ENCODE measurements at regions not wholly inside any gene's neighbourhood (a gene's known extent, or its start where the extent isn't known, plus 50 kb on each side); places are given as distances from the start of the nearest gene placed in this dataset.

DNA sequence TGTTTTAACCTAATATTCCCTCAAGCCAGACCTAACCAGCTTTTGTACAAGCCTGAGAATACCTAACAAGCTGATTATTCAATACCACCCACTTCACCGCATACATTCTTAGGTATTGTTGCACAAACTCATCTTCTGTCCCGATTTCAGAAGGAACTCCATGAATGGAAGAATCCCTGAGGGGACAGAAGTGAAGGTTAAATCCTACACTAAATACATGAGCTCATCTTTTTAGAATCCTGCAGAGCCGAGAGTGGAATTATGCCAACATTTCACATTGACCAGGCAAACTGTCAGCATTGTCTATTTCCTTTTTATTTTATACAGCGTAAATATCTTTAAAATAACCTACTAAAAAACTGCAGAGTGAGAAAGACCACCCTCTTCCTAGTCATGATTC, 140.7 kb upstream of the PRICKLE1 start:
- in situ Hi-C loops (cut with MboI): no loop called here
- Histone ChIP-seq H3K9me3 (replicated peaks; ENCODE audit: control insufficient read depth, insufficient read depth, low read length) (no peaks in the 10 kb centered on the region; the same call in 2 of the 3 replicates), H3K36me3 (ENCODE audit: control insufficient read depth in 2 of 2, insufficient read depth in 2 of 2, low read length in 1 of 2) (no peaks in the 10 kb centered on the region), H2AFZ (ENCODE audit: control insufficient read depth, low read depth, low read length) (no peak overlapping the region), H3K4me1 (ENCODE audit: control insufficient read depth, insufficient read depth, low read length) (no peaks in the 10 kb centered on the region), H3K27me3 (replicated peaks in 1 of 2; ENCODE audit: control insufficient read depth in 2 of 2, insufficient read depth in 2 of 2, low read length in 1 of 2) (no peaks in the 10 kb centered on the region; a peak in 1 of 4 replicates), H3K27ac (ENCODE audit: control insufficient read depth, insufficient read depth) (no peak overlapping the region), H3K79me2 (ENCODE audit: control insufficient read depth, insufficient read depth, low read length) (no peaks in the 10 kb centered on the region), H3K4me2 (ENCODE audit: control insufficient read depth, insufficient read depth) (no peak overlapping the region), H3K9ac (ENCODE audit: control insufficient read depth, insufficient read depth, low read length) (no peak overlapping the region), H3K4me3 (no peak overlapping the region), H4K20me1 (ENCODE audit: control insufficient read depth, insufficient read depth) (no peaks in the 10 kb centered on the region)
- ChIA-PET POLR2A (no interaction called here), RAD21 (ENCODE audit: unreplicated experiment) (no interaction called here), CTCF (interaction anchor here (1.2 to 1.4 kb wide), 3 partner anchors 9 to 28 kb away, joined by 3 read pairs; no protein-coding TSS in a partner anchor), SMC1A (ENCODE audit: uncharacterized antibody, unreplicated experiment) (interaction anchor here (1.5 kb wide), 1 partner anchor 30 kb away, joined by 3 read pairs; no protein-coding TSS in a partner anchor)
- ATAC-seq (no peak), DNase-seq (ENCODE audit: low read depth, low spot score) (no peak), FAIRE-seq (no peak)
- no TSS peak for BruUV-seq (replicated peaks)
- WGBS (ENCODE audit: insufficient coverage, insufficient replicate concordance, low lambda C conversion rate, missing lambda C conversion rate): 32% methylated on average over 4 of the region's 4 CpGs
- TF ChIP-seq TARDBP (IDR thresholded peaks at IDR 0.05; ENCODE audit: borderline replicate concordance) (no peak), LARP7 (IDR thresholded peaks at IDR 0.05) (no peak), MTA3 (IDR thresholded peaks at IDR 0.05; ENCODE audit: borderline replicate concordance, low read length) (no peak), POLR2A (IDR thresholded peaks at IDR 0.05; ENCODE audit: low read depth, low read length) (no peak), MEF2A (IDR thresholded peaks at IDR 0.05; ENCODE audit: insufficient read depth, low read depth, low read length) (no peak), CHD2 (IDR thresholded peaks at IDR 0.05; ENCODE audit: borderline replicate concordance, low read depth, low read length) (no peak), YBX1 (IDR thresholded peaks at IDR 0.05) (no peak)
- TF ChIP-seq, protein P1, sequence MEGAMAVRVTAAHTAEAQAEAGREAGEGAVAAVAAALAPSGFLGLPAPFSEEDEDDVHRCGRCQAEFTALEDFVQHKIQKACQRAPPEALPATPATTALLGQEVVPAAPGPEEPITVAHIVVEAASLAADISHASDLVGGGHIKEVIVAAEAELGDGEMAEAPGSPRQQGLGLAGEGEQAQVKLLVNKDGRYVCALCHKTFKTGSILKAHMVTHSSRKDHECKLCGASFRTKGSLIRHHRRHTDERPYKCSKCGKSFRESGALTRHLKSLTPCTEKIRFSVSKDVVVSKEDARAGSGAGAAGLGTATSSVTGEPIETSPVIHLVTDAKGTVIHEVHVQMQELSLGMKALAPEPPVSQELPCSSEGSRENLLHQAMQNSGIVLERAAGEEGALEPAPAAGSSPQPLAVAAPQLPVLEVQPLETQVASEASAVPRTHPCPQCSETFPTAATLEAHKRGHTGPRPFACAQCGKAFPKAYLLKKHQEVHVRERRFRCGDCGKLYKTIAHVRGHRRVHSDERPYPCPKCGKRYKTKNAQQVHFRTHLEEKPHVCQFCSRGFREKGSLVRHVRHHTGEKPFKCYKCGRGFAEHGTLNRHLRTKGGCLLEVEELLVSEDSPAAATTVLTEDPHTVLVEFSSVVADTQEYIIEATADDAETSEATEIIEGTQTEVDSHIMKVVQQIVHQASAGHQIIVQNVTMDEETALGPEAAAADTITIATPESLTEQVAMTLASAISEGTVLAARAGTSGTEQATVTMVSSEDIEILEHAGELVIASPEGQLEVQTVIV (IDR thresholded peaks at IDR 0.05; ENCODE audit: borderline replicate concordance, partially characterized antibody): no peak
- TF ChIP-seq, protein P2, sequence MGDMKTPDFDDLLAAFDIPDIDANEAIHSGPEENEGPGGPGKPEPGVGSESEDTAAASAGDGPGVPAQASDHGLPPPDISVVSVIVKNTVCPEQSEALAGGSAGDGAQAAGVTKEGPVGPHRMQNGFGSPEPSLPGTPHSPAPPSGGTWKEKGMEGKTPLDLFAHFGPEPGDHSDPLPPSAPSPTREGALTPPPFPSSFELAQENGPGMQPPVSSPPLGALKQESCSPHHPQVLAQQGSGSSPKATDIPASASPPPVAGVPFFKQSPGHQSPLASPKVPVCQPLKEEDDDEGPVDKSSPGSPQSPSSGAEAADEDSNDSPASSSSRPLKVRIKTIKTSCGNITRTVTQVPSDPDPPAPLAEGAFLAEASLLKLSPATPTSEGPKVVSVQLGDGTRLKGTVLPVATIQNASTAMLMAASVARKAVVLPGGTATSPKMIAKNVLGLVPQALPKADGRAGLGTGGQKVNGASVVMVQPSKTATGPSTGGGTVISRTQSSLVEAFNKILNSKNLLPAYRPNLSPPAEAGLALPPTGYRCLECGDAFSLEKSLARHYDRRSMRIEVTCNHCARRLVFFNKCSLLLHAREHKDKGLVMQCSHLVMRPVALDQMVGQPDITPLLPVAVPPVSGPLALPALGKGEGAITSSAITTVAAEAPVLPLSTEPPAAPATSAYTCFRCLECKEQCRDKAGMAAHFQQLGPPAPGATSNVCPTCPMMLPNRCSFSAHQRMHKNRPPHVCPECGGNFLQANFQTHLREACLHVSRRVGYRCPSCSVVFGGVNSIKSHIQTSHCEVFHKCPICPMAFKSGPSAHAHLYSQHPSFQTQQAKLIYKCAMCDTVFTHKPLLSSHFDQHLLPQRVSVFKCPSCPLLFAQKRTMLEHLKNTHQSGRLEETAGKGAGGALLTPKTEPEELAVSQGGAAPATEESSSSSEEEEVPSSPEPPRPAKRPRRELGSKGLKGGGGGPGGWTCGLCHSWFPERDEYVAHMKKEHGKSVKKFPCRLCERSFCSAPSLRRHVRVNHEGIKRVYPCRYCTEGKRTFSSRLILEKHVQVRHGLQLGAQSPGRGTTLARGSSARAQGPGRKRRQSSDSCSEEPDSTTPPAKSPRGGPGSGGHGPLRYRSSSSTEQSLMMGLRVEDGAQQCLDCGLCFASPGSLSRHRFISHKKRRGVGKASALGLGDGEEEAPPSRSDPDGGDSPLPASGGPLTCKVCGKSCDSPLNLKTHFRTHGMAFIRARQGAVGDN (IDR thresholded peaks at IDR 0.05): no peak
- intact Hi-C loops (cut with micrococcal nuclease; ENCODE audit: unreplicated experiment): no loop called here

Measured in GM12878 (cell line).